Thymus (tissue), 11 donors: ENCODE measurements at regions not wholly inside any gene's neighbourhood (a gene's known extent, or its start where the extent isn't known, plus 50 kb on each side); places are given as distances from the start of the nearest gene placed in this dataset.
"Not testable (repeated sequence)": the region's sequence is repeated elsewhere in the genome, so short reads cannot be mapped to it uniquely, and the experiment has no call there.

Experiments
- DNase-seq, 9 donors: peaks; one replicate each; pipeline ENCODE4 v3.0.0-alpha.2; 2013; ENCODE audit warnings: low spot score in 9 of 9, low read depth in 6 of 9, missing footprints in 1 of 9
- H3K27ac ChIP-seq, 2 donors: one replicate each; pipeline ENCODE4 v1.5.1; 2013; ENCODE audit warnings: control low read depth in 1 of 2, low read depth in 1 of 2, low read length in 1 of 2, mild to moderate bottlenecking in 1 of 2, moderate library complexity in 1 of 2
- H3K27me3 ChIP-seq, 2 donors: one replicate each; pipeline ENCODE4 v1.5.1; 2013; ENCODE audit warnings: low read length in 1 of 2; ENCODE audit not compliant: control insufficient read depth in 2 of 2, insufficient read depth in 1 of 2
- H3K36me3 ChIP-seq, 2 donors: one replicate each; pipeline ENCODE4 v1.5.1; 2013; ENCODE audit warnings: low read length in 1 of 2, mild to moderate bottlenecking in 1 of 2, moderate library complexity in 1 of 2; ENCODE audit not compliant: control insufficient read depth in 2 of 2, insufficient read depth in 2 of 2
- H3K4me1 ChIP-seq, 2 donors: one replicate each; pipeline ENCODE4 v1.5.1; 2013; ENCODE audit warnings: low read length in 2 of 2; ENCODE audit not compliant: control insufficient read depth in 2 of 2, insufficient read depth in 2 of 2
- H3K4me3 ChIP-seq, 2 donors: one replicate each; pipeline ENCODE4 v1.5.1; 2013; ENCODE audit warnings: low read length in 2 of 2, control low read depth in 1 of 2, mild to moderate bottlenecking in 1 of 2
- H3K9me3 ChIP-seq, 2 donors: one replicate each; pipeline ENCODE4 v1.5.1; 2013; ENCODE audit warnings: low read length in 1 of 2, mild to moderate bottlenecking in 1 of 2; ENCODE audit not compliant: control insufficient read depth in 2 of 2, insufficient read depth in 1 of 2
- WGBS: extraction: QIAGEN DNeasy Blood & Tissue Kit; methylation state at CpG from one replicate; pipeline ENCODE4 v1.1.7; 2013; 5-methylcytosine and 5-hydroxymethylcytosine counted together
- donor health status: healthy.

GRCh38 chr6:81613606-81614005, 138.9 kb downstream of the TENT5A start:
- Histone ChIP-seq H3K27me3 (no peaks in the 10 kb centered on the region), H3K4me3 (no peak overlapping the region), H3K9me3 (no peaks in the 10 kb centered on the region), H3K27ac (no peak overlapping the region), H3K36me3 (no peaks in the 10 kb centered on the region), H3K4me1 (no peaks in the 10 kb centered on the region)
- no peak for DNase-seq
- WGBS = 85% methylated on average over 1 of the region's 1 CpG

GRCh38 chr6:81612136-81612535, 140.3 kb downstream of the TENT5A start:
- no peak overlapping the region for H3K27ac ChIP-seq
- no peaks in the 10 kb centered on the region for H3K27me3 ChIP-seq
- H3K9me3 ChIP-seq = no peaks in the 10 kb centered on the region
- no peak for DNase-seq
- no peak overlapping the region for H3K4me3 ChIP-seq
- H3K4me1 ChIP-seq = no peaks in the 10 kb centered on the region
- 99% methylated on average over 4 of the region's 4 CpGs for WGBS
- H3K36me3 ChIP-seq = no peaks in the 10 kb centered on the region

GRCh38 chr6:81609736-81610135, 142.7 kb downstream of the TENT5A start:
- no peaks in the 10 kb centered on the region for H3K4me1 ChIP-seq

GRCh38 chr6:81608776-81609175, 143.7 kb downstream of the TENT5A start:
- 96% methylated on average over 2 of the region's 2 CpGs for WGBS
- no peak for DNase-seq
- H3K4me1 ChIP-seq = no peaks in the 10 kb centered on the region
- no peaks in the 10 kb centered on the region for H3K27me3 ChIP-seq
- H3K27ac ChIP-seq = no peak overlapping the region
- H3K4me3 ChIP-seq = no peak overlapping the region
- no peaks in the 10 kb centered on the region for H3K36me3 ChIP-seq
- no peaks in the 10 kb centered on the region for H3K9me3 ChIP-seq

More at GRCh38 chr6:81609736-81610135, 142.7 kb downstream of the TENT5A start:
- Histone ChIP-seq H3K27me3 (no peaks in the 10 kb centered on the region), H3K36me3 (no peaks in the 10 kb centered on the region), H3K4me3 (no peak overlapping the region), H3K27ac (no peak overlapping the region), H3K9me3 (no peaks in the 10 kb centered on the region)
- DNase-seq = no peak

- Histone ChIP-seq H3K36me3 (no peaks in the 10 kb centered on the region), H3K4me3 (no peak overlapping the region), H3K4me1 (no peaks in the 10 kb centered on the region), H3K27ac (no peak overlapping the region), H3K27me3 (no peaks in the 10 kb centered on the region), H3K9me3 (no peaks in the 10 kb centered on the region)
- WGBS = 90% methylated on average over 2 of the region's 2 CpGs
- no peak for DNase-seq
Observed at GRCh38 chr6:81606965-81607381, 145.5 kb downstream of the TENT5A start.

- Histone ChIP-seq H3K9me3 (no peaks in the 10 kb centered on the region), H3K4me1 (no peaks in the 10 kb centered on the region), H3K27me3 (no peaks in the 10 kb centered on the region), H3K36me3 (no peaks in the 10 kb centered on the region), H3K4me3 (no peak overlapping the region), H3K27ac (no peak overlapping the region)
- DNase-seq = no peak
- WGBS = 99% methylated on average over 1 of the region's 1 CpG
Observed at GRCh38 chr6:81605526-81605925, 147.0 kb downstream of the TENT5A start.

- H3K27me3 ChIP-seq = no peaks in the 10 kb centered on the region
- no peak overlapping the region for H3K27ac ChIP-seq
- no peaks in the 10 kb centered on the region for H3K4me1 ChIP-seq
- no peaks in the 10 kb centered on the region for H3K36me3 ChIP-seq
- H3K4me3 ChIP-seq = no peak overlapping the region
- H3K9me3 ChIP-seq = no peaks in the 10 kb centered on the region
- WGBS = 94% methylated on average over 2 of the region's 2 CpGs
- DNase-seq = no peak
Observed at GRCh38 chr6:81601918-81602317, 150.6 kb downstream of the TENT5A start.

GRCh38 chr6:81600488-81600887, 152.0 kb downstream of the TENT5A start:
- H3K27me3 ChIP-seq, H3K4me3 ChIP-seq, H3K9me3 ChIP-seq, H3K4me1 ChIP-seq, H3K36me3 ChIP-seq, H3K27ac ChIP-seq, DNase-seq: not testable (repeated sequence)
- WGBS = 97% methylated on average over 4 of the region's 4 CpGs

GRCh38 chr6:81594501-81594900, 158.0 kb downstream of the TENT5A start:
- H3K4me1 ChIP-seq = no peaks in the 10 kb centered on the region
- no peak overlapping the region for H3K4me3 ChIP-seq
- H3K27me3 ChIP-seq = no peaks in the 10 kb centered on the region
- DNase-seq = no peak
- H3K9me3 ChIP-seq = no peaks in the 10 kb centered on the region
- 84% methylated on average over 2 of the region's 2 CpGs for WGBS
- no peak overlapping the region for H3K27ac ChIP-seq
- no peaks in the 10 kb centered on the region for H3K36me3 ChIP-seq

GRCh38 chr6:81590314-81590691, 162.2 kb downstream of the TENT5A start:
- H3K27me3 ChIP-seq = no peaks in the 10 kb centered on the region

More at GRCh38 chr6:81590314-81590691, 162.2 kb downstream of the TENT5A start:
- Histone ChIP-seq H3K27ac (no peak overlapping the region), H3K4me3 (no peak overlapping the region), H3K9me3 (no peaks in the 10 kb centered on the region), H3K4me1 (no peaks in the 10 kb centered on the region), H3K36me3 (no peaks in the 10 kb centered on the region)
- 84% methylated on average over 5 of the region's 5 CpGs for whole genome bisulfite sequencing
- DNase-seq = no peak
